ENCODE measurements at regions not wholly inside any gene's neighbourhood (a gene's known extent, or its start where the extent isn't known, plus 50 kb on each side); places are given as distances from the start of the nearest gene placed in this dataset.

GRCh38 chr6:150683320-150683719, 83.6 kb downstream of the PLEKHG1 start:
- H3K9me1 ChIP-seq (replicated peaks; ENCODE audit: control insufficient read depth, extremely low read depth, insufficient read depth, low read length), result no peaks in the 10 kb centered on the region
- no peaks in the 10 kb centered on the region for H4K20me1 ChIP-seq (replicated peaks; ENCODE audit: control insufficient read depth, extremely low read depth, insufficient read depth, low read length)
- FAIRE-seq (peak; percentile 93), DNase-seq (ENCODE audit: low read depth, low spot score) (peak; percentile 88)
- peak overlapping the region; percentile 77 for H3K27ac ChIP-seq (ENCODE audit: insufficient read depth, low read depth, low read length)
- no peaks in the 10 kb centered on the region for H3K79me2 ChIP-seq (ENCODE audit: control insufficient read depth, insufficient read depth, low read length)
- peaks cover 41% of the 10 kb centered on the region for H3K4me1 ChIP-seq (ENCODE audit: control insufficient read depth, extremely low read depth, insufficient read depth, low read length)
- no peaks in the 10 kb centered on the region for H3K36me3 ChIP-seq (ENCODE audit: control insufficient read depth in 2 of 2, extremely low read depth in 1 of 2, insufficient read depth in 2 of 2, low read length in 2 of 2)
- ChIA-PET CTCF (interaction anchor here (0.8 to 1.9 kb wide), 8 partner anchors 10 to 265 kb away, joined by 3 to 10 read pairs (median 4); no protein-coding TSS in a partner anchor), POLR2A (no interaction called here)
- H2AFZ ChIP-seq (ENCODE audit: low read depth, low read length), result peak overlapping the region; percentile 0
- dilution Hi-C loops (cut with MboI; ENCODE audit: extremely low pct_ligation_motif_present, low sequenced_read_pairs), result no loop called here
- no peak overlapping the region for H3K4me3 ChIP-seq (replicated peaks in 1 of 3; ENCODE audit: insufficient read depth in 1 of 3, low read depth in 1 of 3, low read length in 3 of 3)
- H3K9ac ChIP-seq (replicated peaks; ENCODE audit: extremely low read depth, insufficient read depth, low read length), result peak overlapping the region; percentile 6
- TF ChIP-seq CTCF (IDR thresholded peaks at IDR 0.05; ENCODE audit: extremely low read depth in 1 of 2, insufficient read depth in 1 of 2, low read depth in 1 of 2, low read length in 2 of 2), result no peak
- TF ChIP-seq MAX (IDR thresholded peaks at IDR 0.05; ENCODE audit: insufficient read depth, insufficient read length), result peak; percentile 88
- peak; percentile 85 for TF ChIP-seq FOS (IDR thresholded peaks at IDR 0.05; ENCODE audit: borderline replicate concordance, insufficient read depth, low read length)
- peak; percentile 93 for TF ChIP-seq JUN (IDR thresholded peaks at IDR 0.05; ENCODE audit: borderline replicate concordance, insufficient read depth, insufficient read length, low read depth)
- peak; percentile 96 for TF ChIP-seq MYC (IDR thresholded peaks at IDR 0.05; ENCODE audit: low read depth, low read length)
- no peak for TF ChIP-seq EZH2 (IDR thresholded peaks at IDR 0.05; ENCODE audit: borderline replicate concordance, low read depth, low read length, severe bottlenecking)
- peak; percentile 55 for TF ChIP-seq GATA2 (IDR thresholded peaks at IDR 0.05; ENCODE audit: insufficient read depth, insufficient read length, low read depth, low read length)
- peak; percentile 71 for TF ChIP-seq POLR2AphosphoS5 (IDR thresholded peaks at IDR 0.05; ENCODE audit: insufficient read depth, low read depth, low read length)
- no peak for TF ChIP-seq POLR2A (IDR thresholded peaks at IDR 0.05; ENCODE audit: low read depth, low read length)
- H3K9me3 ChIP-seq (replicated peaks; ENCODE audit: control insufficient read depth, insufficient read depth, low read length), result no peaks in the 10 kb centered on the region
- no peaks in the 10 kb centered on the region for H3K27me3 ChIP-seq (ENCODE audit: control insufficient read depth in 2 of 2, insufficient read depth in 2 of 2, low read length in 2 of 2)
- H3K4me2 ChIP-seq (ENCODE audit: insufficient read depth, low read length), result peak overlapping the region; percentile 19
- intact Hi-C loops (cut with micrococcal nuclease), result loop anchor here (1.0 to 5.0 kb wide), 8 partner anchors 15 to 265 kb away; no protein-coding TSS in a partner anchor
- no TSS peak for BruUV-seq (replicated peaks)

All from endothelial cell of umbilical vein (primary cell).